GM13976 (cell line): ENCODE measurements at regions not wholly inside any gene's neighbourhood (a gene's known extent, or its start where the extent isn't known, plus 50 kb on each side); places are given as distances from the start of the nearest gene placed in this dataset.

Source experiments
- DNase-seq: peaks from one replicate; pipeline ENCODE4 v3.0.0; 2012; ENCODE audit warnings: low spot score
- CTCF ChIP-seq: IDR thresholded peaks from 2 replicates; pipeline ENCODE4 v1.5.1; 2012; ENCODE audit warnings: borderline replicate concordance, mild to moderate bottlenecking; ENCODE audit not compliant: insufficient read depth; ENCODE audit errors: extremely low read depth, missing control alignments, control extremely low read depth
- in situ Hi-C: fragments of 300-500 bp; cut with MboI; formaldehyde crosslinking; loops from one replicate; pipeline ENCODE4 v1.12.0; 2022; ENCODE audit warnings: low sequenced_read_pairs, mixed read lengths, inconsistent platforms; ENCODE audit not compliant: unreplicated experiment

GRCh38 chr3:24545887-24546286 is 51.2 kb upstream of the THRB start:
- no peak for DNase-seq
- TF ChIP-seq CTCF: no peak
- in situ Hi-C loops: no loop called here

DNA sequence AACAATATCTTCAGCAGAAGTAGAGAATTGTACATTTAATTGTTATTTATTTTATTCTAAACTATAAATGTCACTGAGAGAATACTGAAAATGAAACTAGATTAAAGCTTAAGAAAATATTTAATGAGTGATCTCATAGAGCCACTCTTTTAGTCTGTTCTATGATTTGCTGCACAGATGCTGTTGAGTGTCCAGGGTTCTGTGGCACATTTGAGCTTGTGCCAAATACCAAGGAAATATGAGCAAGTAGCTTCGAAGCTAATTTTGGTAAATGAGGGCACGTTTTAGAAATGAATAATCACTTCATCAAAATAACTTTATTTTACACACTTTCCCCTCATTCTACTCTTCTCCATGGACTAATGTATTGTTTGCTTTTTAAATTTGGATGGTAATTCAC is 53.6 kb upstream of the THRB start:
- no peak for TF ChIP-seq CTCF
- in situ Hi-C loops: no loop called here
- DNase-seq: no peak

DNA sequence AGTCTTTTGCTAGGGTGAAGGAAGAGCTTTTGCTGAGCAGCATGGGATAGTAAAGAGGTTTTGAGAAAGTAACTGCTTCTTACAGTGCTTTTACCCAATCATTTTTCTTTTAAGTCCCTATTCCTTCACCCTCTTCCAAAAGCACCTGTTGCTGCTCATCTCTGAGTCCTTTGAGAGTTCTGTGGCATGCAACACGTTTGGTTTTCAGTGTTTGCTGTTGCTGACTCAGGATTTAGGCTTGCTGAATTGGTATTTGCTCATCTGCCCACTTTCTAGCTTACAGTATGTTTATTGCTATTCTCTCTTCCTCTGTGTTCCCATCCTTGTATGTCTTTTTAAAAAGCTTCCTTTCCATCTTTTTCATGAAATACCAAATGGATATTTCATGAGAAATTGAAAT is 55.9 kb upstream of the THRB start:
- in situ Hi-C loops: no loop called here
- no peak for TF ChIP-seq CTCF
- DNase-seq: no peak

- in situ Hi-C loops: no loop called here
- no peak for DNase-seq
Observed at GRCh38 chr3:24551626-24552025, 57.0 kb upstream of the THRB start.

DNA sequence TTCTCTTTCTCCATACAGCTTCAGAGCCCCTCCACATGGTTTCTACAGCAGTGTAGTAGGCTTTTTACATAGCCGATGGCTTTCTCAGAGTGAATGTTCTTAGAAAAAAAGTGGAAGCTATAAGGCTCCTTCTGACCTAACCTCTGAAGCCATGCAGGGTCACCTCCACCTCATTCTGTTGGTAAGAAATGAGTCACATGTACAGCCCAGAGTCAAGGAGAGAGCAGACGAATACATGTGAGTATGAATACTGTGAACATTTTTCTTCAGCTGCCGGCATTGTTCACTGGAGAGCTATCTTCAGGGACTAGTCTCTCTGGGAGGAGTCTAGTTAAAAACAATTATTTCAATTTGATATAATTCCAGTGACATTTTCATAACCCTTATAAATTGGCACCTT is 68.2 kb upstream of the THRB start:
- in situ Hi-C loops: no loop called here
- no peak for TF ChIP-seq CTCF
- DNase-seq: no peak

More at GRCh38 chr3:24551626-24552025, 57.0 kb upstream of the THRB start:
- no peak for TF ChIP-seq CTCF

- in situ Hi-C loops: no loop called here
- DNase-seq: no peak
- no peak for TF ChIP-seq CTCF
Observed at GRCh38 chr3:24565053-24565452, 70.4 kb upstream of the THRB start.

DNA sequence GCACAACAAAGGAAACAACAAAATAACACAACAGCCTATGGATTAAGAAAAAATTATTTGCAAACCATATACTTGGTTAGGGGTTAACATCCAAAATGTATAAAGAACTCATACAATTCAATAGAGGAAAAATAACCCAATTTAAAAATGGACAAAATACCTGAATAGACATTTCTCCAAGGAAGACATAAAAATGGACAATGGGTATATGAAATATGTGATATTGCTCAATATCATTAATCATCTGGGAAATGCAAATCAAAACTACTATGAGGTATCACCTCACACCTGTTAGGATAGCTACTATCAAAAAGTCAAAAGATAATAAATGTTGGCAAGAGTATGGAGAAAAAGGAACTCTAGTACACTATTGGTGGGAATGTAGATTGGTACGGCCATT is 71.0 kb upstream of the THRB start:
- in situ Hi-C loops: no loop called here
- no peak for TF ChIP-seq CTCF
- no peak for DNase-seq
